Frontal cortex (tissue), 3 donors: ENCODE measurements at regions not wholly inside any gene's neighbourhood (a gene's known extent, or its start where the extent isn't known, plus 50 kb on each side); places are given as distances from the start of the nearest gene placed in this dataset.
A peak's percentile ranks its signal among the peaks of the same experiment; 100 is the strongest.

Experiments
- DNase-seq, 2 donors: peaks; one replicate each; pipeline ENCODE4 v3.0.0; 2012; ENCODE audit warnings: low spot score in 2 of 2
- FAIRE-seq: peaks from 2 replicates; lab custom pipeline; 2012; peaks lifted over from hg19 to GRCh38; lab: Jason Lieb, UNC
- donor health status: control.
- donor health status: control.
- donor health status: control.

DNA sequence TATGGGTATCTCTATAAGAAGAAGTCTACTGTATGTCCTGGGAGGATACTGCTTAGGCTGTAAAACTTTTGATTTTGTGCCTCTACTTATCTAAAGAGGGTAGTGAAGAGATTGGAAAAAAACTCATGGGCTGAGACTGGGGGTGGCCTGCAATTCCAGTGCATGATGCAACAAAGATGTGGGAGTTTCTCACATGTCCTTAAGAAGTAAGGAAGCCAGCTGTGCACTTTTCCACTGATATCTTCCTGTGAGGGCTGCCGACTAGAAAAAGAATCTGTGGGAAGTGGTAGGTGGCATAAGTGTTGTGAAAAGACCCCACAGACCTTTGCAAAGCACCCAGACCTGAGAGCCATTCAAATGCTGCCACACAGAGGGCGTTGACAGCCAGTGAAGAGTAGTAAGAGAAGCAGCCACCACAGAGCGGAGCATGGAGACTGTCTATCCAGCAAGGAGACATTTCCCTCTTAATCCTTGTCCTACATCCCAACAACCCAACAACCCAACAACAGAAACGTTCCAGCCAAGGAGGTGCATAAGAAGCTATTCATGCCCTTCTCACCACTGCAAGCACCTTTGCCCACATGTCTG lies 65.1 kb downstream of the PFDN4 start:
- FAIRE-seq: no peak
- DNase-seq: no peak

DNA sequence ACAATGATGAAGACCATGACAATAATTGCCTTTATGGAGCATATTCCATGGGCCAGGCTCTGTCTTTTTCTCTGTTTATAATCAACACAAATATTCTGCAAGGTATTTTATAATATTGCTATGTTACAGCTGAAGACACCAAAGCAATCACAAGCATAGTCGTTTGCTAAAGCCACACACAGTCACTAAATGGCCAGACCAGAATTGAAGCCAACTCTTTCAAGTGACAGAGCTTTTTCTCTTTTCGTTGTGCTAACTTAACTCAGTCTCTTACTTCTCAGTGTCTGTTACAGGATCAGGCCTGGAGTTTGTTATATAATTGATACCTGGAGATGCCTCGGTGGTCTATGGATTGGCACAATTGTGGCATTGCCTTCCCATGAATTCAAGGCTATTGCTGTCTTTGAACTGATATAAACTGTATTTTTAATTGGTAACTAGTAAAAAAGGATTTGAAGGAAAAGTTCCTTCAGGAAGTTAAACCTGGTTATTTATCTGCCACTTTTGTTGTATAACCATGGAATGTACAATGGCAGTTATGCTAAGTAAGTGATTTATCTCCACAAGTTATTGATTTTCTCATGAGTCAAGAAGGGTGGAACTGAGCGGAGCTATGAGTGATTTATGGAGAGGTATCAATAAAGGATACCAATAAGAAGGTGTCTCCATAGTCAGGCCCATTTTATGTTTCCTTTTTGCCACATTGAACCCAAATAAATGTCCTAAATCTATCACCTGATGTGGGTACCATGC lies 67.6 kb downstream of the PFDN4 start:
- DNase-seq (no peak), FAIRE-seq (no peak)

DNA sequence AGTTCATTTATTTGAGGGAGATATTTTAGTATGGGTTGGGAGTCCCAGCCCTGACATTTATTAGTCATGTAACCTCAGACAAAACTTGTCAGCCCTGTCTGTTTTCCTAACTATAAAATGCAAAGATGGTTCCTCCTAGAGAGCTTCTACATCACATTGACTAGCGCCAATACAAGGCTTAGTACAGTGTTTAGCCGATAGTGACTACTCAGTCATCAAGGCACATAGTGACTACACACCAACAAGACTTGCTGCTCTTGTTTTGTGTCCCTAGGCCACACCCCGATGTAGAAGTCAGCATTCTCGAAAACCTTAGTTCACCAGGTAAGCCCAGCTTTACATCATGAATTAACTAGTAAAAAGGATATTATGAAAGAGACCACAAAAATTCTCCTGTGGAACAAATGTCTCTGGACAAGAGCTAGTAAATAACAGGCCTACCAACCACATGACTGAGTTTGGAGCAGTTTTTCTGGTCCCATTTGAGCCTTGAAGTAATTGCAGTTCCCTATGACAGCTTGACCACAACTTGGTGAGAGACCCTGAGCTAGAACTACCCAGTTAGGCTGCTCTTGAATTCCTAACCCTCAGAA lies 68.8 kb downstream of the PFDN4 start:
- FAIRE-seq: no peak
- DNase-seq: no peak

DNA sequence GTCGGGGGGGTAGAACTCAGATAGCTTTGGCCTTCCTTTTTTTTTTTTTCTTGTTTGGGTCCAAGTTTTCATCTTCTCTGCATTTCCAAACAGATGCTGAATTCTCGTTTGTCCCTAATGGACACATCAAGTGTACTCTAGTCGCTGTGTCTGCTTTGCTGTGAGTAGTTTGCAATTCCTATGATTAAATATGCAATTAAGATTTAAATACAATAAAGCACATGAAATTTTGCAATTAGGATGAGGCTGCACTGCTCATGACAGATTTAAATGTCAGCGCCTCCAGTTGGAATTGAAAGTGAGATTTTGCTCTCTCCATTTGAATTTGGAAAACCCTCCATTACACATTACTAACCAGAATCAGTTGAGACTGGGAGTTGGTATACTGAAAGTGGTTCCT lies 70.4 kb downstream of the PFDN4 start:
- FAIRE-seq (no peak), DNase-seq (no peak)

DNA sequence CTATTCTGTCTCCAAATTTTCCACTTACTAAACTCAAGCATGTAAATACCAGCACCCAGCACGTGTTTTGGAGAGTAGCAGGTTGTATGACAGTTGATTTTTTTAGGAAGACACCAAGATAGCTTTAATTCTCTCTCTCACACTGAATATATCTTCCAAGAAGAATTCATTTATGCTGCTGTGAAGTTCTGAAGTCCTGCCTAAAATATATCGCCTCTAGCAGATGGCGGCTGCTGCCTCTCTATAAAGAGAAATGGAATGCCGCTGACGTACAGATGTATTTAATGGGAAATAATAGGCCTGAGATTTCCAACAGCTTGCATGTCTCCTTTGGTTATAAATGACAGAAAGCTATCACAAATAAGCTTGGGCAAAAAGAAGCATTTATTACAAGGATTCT lies 74.7 kb downstream of the PFDN4 start:
- no peak for FAIRE-seq
- DNase-seq: peak in 1 of 2 donors; percentile 7

DNA sequence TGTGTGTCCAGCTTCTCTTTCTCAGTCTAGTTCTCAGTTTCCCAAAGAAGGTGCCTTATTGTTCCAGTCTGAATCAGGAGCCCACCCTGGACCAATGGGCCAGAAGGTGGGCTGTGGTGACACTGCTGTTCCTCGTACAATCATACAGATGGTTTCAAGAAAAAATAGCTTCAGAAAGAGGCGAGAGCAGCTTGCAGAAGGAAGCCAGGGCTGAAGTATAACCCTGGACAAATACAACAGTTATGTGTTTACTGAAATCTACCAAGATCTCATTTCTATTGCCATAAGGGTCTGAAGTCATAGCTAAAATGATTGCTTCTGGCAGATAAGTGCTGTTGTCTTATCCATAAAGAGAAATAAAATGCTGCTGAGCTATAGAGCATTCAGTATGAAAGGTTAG lies 75.4 kb downstream of the PFDN4 start:
- FAIRE-seq (no peak), DNase-seq (no peak)

- FAIRE-seq (no peak), DNase-seq (no peak)
Measured at GRCh38 chr20:54284928-54285704, 77.2 kb downstream of the PFDN4 start.

DNA sequence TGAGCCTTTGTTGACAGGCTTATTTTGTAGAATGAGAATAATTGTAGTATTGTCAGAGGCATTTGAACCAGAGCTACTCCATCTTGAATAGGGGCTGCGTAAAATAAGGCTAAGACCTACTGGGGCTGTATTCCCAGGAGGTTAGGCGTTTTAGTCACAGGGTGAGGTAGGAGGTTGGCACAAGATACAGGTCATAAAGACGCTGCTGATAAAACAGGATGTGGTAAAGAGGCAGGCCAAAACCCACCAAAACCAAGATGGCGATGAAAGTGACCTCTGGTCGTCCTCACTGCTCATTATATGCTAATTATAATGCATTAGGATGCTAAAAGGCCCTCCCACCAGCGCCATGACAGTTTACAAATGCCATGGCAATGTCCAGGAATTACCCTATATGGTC lies 82.7 kb downstream of the PFDN4 start:
- no peak for FAIRE-seq
- DNase-seq: no peak

GRCh38 chr20:54291339-54292010 lies 83.6 kb downstream of the PFDN4 start:
- no peak for FAIRE-seq
- no peak for DNase-seq

DNA sequence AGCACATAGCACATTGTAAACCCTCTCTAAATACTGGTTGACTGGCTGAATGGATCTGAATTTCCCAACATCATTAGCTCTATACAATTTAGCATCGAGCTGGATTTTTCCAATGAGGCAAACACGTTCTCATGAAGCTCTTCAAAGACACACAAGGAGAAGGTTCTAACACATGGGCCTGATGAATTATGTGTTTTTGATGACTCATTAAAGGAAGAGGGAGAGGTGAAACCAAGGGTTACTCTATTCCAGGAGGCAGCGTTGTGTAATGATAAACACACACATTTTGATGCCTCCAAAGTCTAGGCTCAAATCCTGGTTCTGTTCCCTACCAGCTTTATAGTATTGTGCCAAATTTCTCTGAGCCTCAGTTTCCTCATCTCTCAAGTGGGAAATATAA lies 84.3 kb downstream of the PFDN4 start:
- FAIRE-seq: no peak

DNA sequence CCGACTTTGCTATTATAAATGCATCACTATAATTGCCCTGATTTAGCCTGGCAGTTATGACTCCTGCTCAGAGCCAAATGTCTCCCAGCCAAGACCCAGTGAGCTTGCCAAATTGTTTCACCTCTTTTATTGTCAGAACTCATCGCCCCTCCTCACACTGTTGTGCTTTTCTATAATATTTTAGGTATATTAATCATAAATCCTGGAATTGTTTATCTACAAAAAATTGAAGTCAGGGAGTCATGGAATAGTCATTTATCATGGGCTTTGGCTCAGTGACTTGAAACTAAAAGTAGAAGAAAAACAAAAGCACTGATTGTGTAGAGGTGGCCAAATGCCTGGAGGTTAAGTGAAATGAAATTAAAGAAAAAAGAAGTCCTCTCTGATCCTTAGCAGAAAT lies 85.6 kb downstream of the PFDN4 start:
- FAIRE-seq (no peak), DNase-seq (no peak)

More for the DNA sequence above, 84.3 kb downstream of the PFDN4 start:
- no peak for DNase-seq

- FAIRE-seq (no peak), DNase-seq (no peak)
Measured at GRCh38 chr20:54294094-54294493, 86.2 kb downstream of the PFDN4 start.

- FAIRE-seq: no peak
- DNase-seq: no peak
Measured at GRCh38 chr20:54295686-54296085, 87.8 kb downstream of the PFDN4 start.

GRCh38 chr20:54305421-54305820 lies 97.5 kb downstream of the PFDN4 start:
- FAIRE-seq: no peak
- no peak for DNase-seq

GRCh38 chr20:54306985-54307710 lies 99.3 kb downstream of the PFDN4 start:
- FAIRE-seq: no peak
- DNase-seq: no peak

DNA sequence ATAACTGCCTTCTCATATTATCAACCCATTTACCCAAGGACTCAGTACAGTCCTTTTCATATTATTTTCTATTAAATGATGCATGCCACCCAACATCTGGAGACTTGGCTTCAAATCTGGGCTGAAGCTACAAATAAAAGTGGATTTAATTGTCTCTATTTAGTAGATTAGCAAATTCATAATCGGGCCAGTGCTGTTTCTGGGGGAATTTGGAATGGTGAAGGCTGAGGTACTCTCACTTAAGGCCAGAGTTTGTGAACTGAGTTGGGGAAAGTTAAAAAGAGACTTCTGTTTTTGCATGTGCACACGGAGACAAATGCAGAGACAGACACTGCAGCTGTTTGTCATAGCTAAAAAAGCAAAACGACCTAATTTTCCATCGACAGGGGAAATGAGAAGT lies 100.9 kb downstream of the PFDN4 start:
- no peak for DNase-seq
- no peak for FAIRE-seq

DNA sequence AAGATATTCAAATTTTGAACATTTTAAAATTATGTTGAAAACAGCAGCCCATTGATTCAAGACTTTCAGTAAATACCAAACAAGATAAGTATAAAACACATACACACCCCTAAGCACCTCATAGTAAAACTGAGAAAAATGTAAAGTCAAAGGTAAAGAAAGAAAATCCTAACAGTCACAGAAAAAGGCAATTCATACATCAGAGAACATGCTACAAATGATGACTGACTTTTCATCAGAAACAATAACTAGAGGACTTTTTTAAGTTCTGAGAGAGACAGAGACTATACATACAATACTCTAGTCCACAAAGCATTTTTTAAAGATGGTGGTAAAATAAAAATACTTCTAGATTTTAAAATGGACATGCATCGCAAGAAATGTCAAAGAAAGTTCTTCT lies 111.0 kb downstream of the PFDN4 start:
- FAIRE-seq (no peak), DNase-seq (no peak)

GRCh38 chr20:54320148-54320607 lies 112.3 kb downstream of the PFDN4 start:
- FAIRE-seq (no peak), DNase-seq (no peak)

DNA sequence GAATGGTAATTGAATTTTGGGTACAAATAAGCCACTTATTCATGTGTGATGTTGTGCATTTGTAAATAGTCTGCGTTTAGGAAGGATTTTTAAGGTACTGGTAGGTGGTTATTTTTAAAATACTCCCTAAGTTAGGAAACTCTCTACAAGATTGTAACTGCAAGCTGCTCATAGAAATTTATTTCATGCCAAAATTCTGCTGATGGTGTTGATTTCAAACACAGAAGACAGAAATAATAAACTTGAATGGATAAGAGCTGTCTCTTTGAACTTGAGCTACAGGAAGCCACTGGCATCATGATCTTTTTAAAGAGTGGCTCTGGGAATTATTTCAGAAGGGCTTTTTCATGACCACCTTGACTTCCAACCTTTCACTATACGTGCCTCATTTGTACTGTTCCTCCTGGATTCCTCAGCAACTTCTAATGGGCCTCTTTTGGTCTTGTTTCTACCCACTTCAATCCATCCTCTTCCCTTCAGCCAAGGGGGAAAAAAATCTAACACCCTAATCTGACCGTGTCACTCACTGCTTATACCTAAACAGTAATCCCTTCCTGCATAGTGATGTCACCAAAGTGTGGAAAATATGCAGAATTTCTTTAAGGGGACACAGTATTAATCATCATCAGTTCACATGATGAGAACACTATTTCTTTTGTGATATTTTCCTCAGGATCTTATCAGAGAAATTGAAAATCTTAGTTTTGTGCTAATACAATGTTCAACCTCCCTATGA lies 113.6 kb downstream of the PFDN4 start:
- FAIRE-seq: no peak
- DNase-seq: no peak
